IMR-90 (cell line): ENCODE measurements at regions not wholly inside any gene's neighbourhood (a gene's known extent, or its start where the extent isn't known, plus 50 kb on each side); places are given as distances from the start of the nearest gene placed in this dataset.

Experiments used
- ATAC-seq: fragments of 200-7000 bp; cut with Tn5 transposase; 2 replicates; pipeline ENCODE4 v1.9.1; 2020; ENCODE audit warnings: low read depth, mild to moderate bottlenecking, moderate library complexity
- BruUV-seq: library from RNA; stranded (reverse); fragments of 400-500 nt; replicated peaks from 2 replicates; lab custom pipeline; 2021; lab: Mats Ljungman, UMichigan
- CTCF ChIA-PET: fragments of 300-600 bp; formaldehyde crosslinking; extraction: SDS; loops from one replicate; lab custom pipeline; 2021; ENCODE audit warnings: antibody characterized with exemption; lab: Yijun Ruan, JAX
- POLR2A ChIA-PET: fragments of 300-600 bp; sonication (Branson Sonifier 250); formaldehyde crosslinking; loops from one replicate; lab custom pipeline; 2022; ENCODE audit warnings: antibody characterized with exemption; ENCODE audit not compliant: unreplicated experiment; lab: Charles Lee
- DNase-seq: peaks from one replicate; pipeline ENCODE4 v3.0.0; 2013
- H2AFZ ChIP-seq: replicated peaks from 2 replicates; pipeline ENCODE3; 2013; ENCODE audit warnings: low read length, mild to moderate bottlenecking; ENCODE audit not compliant: poor library complexity
- H2AK5ac ChIP-seq: 2 replicates; pipeline ENCODE4 v1.6.1; 2013; ENCODE audit warnings: low read depth, low read length, inconsistent platforms
- H2AK9ac ChIP-seq: replicated peaks from 2 replicates; pipeline ENCODE3; 2013; ENCODE audit warnings: mild to moderate bottlenecking, low read depth, low read length, moderate library complexity; ENCODE audit not compliant: poor library complexity
- H2BK120ac ChIP-seq: 2 replicates; pipeline ENCODE4 v1.6.1; 2013; ENCODE audit warnings: low read depth, low read length, inconsistent platforms
- H2BK15ac ChIP-seq: 3 replicates; pipeline ENCODE4 v1.6.1; 2013; ENCODE audit warnings: low read depth, low read length, inconsistent platforms
- H2BK20ac ChIP-seq: 2 replicates; pipeline ENCODE4 v1.6.1; 2013; ENCODE audit warnings: low read depth, mild to moderate bottlenecking, inconsistent platforms, low read length, moderate library complexity
- H2BK5ac ChIP-seq: 2 replicates; pipeline ENCODE4 v1.6.1; 2013; ENCODE audit warnings: mild to moderate bottlenecking, low read depth, low read length, inconsistent platforms; ENCODE audit not compliant: poor library complexity, severe bottlenecking
- H3K14ac ChIP-seq: replicated peaks from 2 replicates; pipeline ENCODE4 v1.6.1; 2013; ENCODE audit warnings: low read depth, low read length, inconsistent platforms
- H3K18ac ChIP-seq: 2 replicates; pipeline ENCODE4 v1.6.1; 2013; ENCODE audit warnings: low read depth, low read length, control low read depth
- H3K23ac ChIP-seq: 2 replicates; pipeline ENCODE4 v1.6.1; 2013; ENCODE audit warnings: low read depth, low read length, inconsistent platforms
- H3K27ac ChIP-seq: 2 replicates; pipeline ENCODE4 v1.5.1; 2013; ENCODE audit warnings: mild to moderate bottlenecking, control low read depth, low read length; ENCODE audit not compliant: insufficient read depth
- H3K27me3 ChIP-seq: 2 replicates; pipeline ENCODE4 v1.6.1; 2013; ENCODE audit warnings: low read length; ENCODE audit not compliant: control insufficient read depth, insufficient read depth
- H3K36me3 ChIP-seq: 2 replicates; pipeline ENCODE4 v1.6.1; 2013; ENCODE audit warnings: low read length, mixed read lengths; ENCODE audit not compliant: control insufficient read depth, insufficient read depth
- H3K4ac ChIP-seq: 2 replicates; pipeline ENCODE4 v1.6.1; 2013; ENCODE audit warnings: low read depth, low read length, inconsistent platforms
- H3K4me1 ChIP-seq: 2 replicates; pipeline ENCODE4 v1.6.1; 2013; ENCODE audit warnings: low read length, mixed read lengths; ENCODE audit not compliant: control insufficient read depth, insufficient read depth
- H3K4me2 ChIP-seq: 2 replicates; pipeline ENCODE4 v1.6.1; 2013; ENCODE audit warnings: low read depth, mild to moderate bottlenecking, control low read depth, low read length, moderate library complexity
- H3K4me3 ChIP-seq: 2 replicates; pipeline ENCODE4 v1.5.1; 2013; ENCODE audit warnings: low read depth, mild to moderate bottlenecking, control low read depth, low read length, moderate library complexity; ENCODE audit not compliant: insufficient read depth
- H3K56ac ChIP-seq: 2 replicates; pipeline ENCODE4 v1.6.1; 2013; ENCODE audit warnings: low read length, inconsistent platforms; ENCODE audit not compliant: insufficient read depth; ENCODE audit errors: extremely low read depth
- H3K79me1 ChIP-seq, 2 experiments: 2 replicates each; pipeline ENCODE4 v1.6.1; 2013; ENCODE audit warnings: low read length in 2 of 2, inconsistent platforms in 1 of 2, low read depth in 1 of 2
- H3K9ac ChIP-seq: 2 replicates; pipeline ENCODE4 v1.6.1; 2013; ENCODE audit warnings: low read depth, low read length, control low read depth
- H3K9me1 ChIP-seq: 2 replicates; pipeline ENCODE4 v1.6.1; 2013; ENCODE audit warnings: low read length, inconsistent platforms; ENCODE audit not compliant: insufficient read depth
- H3K9me3 ChIP-seq: 2 replicates; pipeline ENCODE4 v1.6.1; 2013; ENCODE audit warnings: low read length; ENCODE audit not compliant: control insufficient read depth, insufficient read depth
- H4K20me1 ChIP-seq: 2 replicates; pipeline ENCODE4 v1.6.1; 2013; ENCODE audit warnings: low read length, inconsistent platforms; ENCODE audit not compliant: insufficient read depth
- H4K5ac ChIP-seq: 2 replicates; pipeline ENCODE4 v1.6.1; 2013; ENCODE audit warnings: mild to moderate bottlenecking, low read depth, low read length, control low read depth
- H4K8ac ChIP-seq, 2 experiments: 2 replicates each; pipeline ENCODE4 v1.6.1; 2013; ENCODE audit warnings: low read depth in 2 of 2, low read length in 2 of 2, control low read depth in 1 of 2, inconsistent platforms in 1 of 2
- H4K91ac ChIP-seq: 2 replicates; pipeline ENCODE4 v1.6.1; 2013; ENCODE audit warnings: low read depth, low read length, inconsistent platforms; ENCODE audit not compliant: insufficient read depth
- BHLHE40 ChIP-seq: fragments of 150-350 bp; IDR thresholded peaks from 2 replicates; pipeline ENCODE4 v1.6.1; 2016; ENCODE audit warnings: mild to moderate bottlenecking, low read depth, low read length
- CHD1 ChIP-seq: IDR thresholded peaks from 2 replicates; pipeline ENCODE4 v1.6.1; 2012; ENCODE audit warnings: low read depth, low read length, improper control_type of control experiment
- MAFK ChIP-seq: IDR thresholded peaks from 2 replicates; pipeline ENCODE4 v1.6.1; 2012; ENCODE audit warnings: low read depth, low read length, improper control_type of control experiment
- MXI1 ChIP-seq: IDR thresholded peaks from 2 replicates; pipeline ENCODE4 v1.6.1; 2012; ENCODE audit warnings: low read depth, mild to moderate bottlenecking, low read length, moderate library complexity, borderline replicate concordance
- NFE2L2 ChIP-seq: fragments of 150-350 bp; IDR thresholded peaks from 2 replicates; pipeline ENCODE4 v1.6.1; 2016; ENCODE audit warnings: low read depth, mild to moderate bottlenecking, low read length
- RAD21 ChIP-seq: IDR thresholded peaks from 2 replicates; pipeline ENCODE4 v1.6.1; 2012; ENCODE audit warnings: low read length, improper control_type of control experiment
- RFX5 ChIP-seq: IDR thresholded peaks from 2 replicates; pipeline ENCODE4 v1.8.0; 2012; ENCODE audit warnings: low read depth, mild to moderate bottlenecking, low read length, moderate library complexity
- WGBS, 2 experiments: methylation state at CpG; one replicate each; pipeline versions ENCODE4 v1.1.5 to v1.1.7; 2013; ENCODE audit warnings: missing lambda C conversion rate in 2 of 2; ENCODE audit not compliant: insufficient read length in 1 of 2; ENCODE audit errors: extremely low coverage in 2 of 2; 5-methylcytosine and 5-hydroxymethylcytosine counted together
- dilution Hi-C: fragments of 300-500 bp; cut with HindIII; formaldehyde crosslinking; loops from one replicate; pipeline ENCODE4 v1.14.3; 2018; ENCODE audit warnings: low sequenced_read_pairs; ENCODE audit not compliant: unreplicated experiment
- in situ Hi-C: fragments of 300-500 bp; cut with MboI; formaldehyde crosslinking; loops from 3 replicates; pipeline ENCODE4 v1.14.3; 2019; ENCODE audit warnings: low sequenced_read_pairs, inconsistent platforms, mixed read lengths
- intact Hi-C: fragments of 100-400 bp; cut with micrococcal nuclease; formaldehyde crosslinking; loops from 2 replicates; pipeline ENCODE4 v1.10.0; 2022

DNA sequence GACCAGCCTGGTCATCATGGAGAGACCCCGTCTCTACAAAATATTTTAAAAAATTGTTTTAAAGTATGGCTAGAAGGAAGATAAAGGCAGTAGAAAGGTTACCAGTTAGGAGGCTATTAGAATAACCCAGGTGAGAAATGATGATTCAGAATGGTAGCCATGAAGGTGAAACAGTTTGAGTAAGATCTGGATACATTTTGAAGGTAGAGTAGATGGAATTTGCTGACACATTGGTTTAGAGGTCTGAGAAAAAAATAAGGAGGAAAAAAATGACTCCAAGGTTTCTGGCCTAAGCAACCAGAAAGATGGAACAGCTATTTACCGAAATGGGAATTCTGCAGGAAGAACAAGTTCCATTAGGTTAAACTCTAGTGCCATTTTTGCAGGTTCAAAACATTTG lies 167.9 kb upstream of the TAB2 start:
- no peak overlapping the region for H4K5ac ChIP-seq
- no peaks in the 10 kb centered on the region for H3K79me1 ChIP-seq
- no peak overlapping the region for H2BK20ac ChIP-seq
- no peak overlapping the region for H2BK5ac ChIP-seq
- H2AFZ ChIP-seq: no peak overlapping the region
- no peak overlapping the region for H4K8ac ChIP-seq
- H4K91ac ChIP-seq: no peak overlapping the region
- no peaks in the 10 kb centered on the region for H4K20me1 ChIP-seq
- ChIA-PET CTCF (no interaction called here), POLR2A (no interaction called here)
- no peak overlapping the region for H3K4me3 ChIP-seq
- ATAC-seq (no peak), DNase-seq (no peak)
- 100% methylated on average over 1 of the region's 2 CpGs; no CpG with 5 or more reads in 1 of the 2 experiments for WGBS, 2 experiments
- dilution Hi-C loops (no loop called here), intact Hi-C loops (no loop called here), in situ Hi-C loops (no loop called here)
- peaks cover 2% of the 10 kb centered on the region; the same call in 1 of the 2 replicates for H3K4me1 ChIP-seq
- no TSS peak for BruUV-seq
- H3K27me3 ChIP-seq: peaks cover 33% of the 10 kb centered on the region
- no peak overlapping the region for H3K14ac ChIP-seq
- no peaks in the 10 kb centered on the region for H3K36me3 ChIP-seq
- no peak overlapping the region for H3K23ac ChIP-seq
- H3K9ac ChIP-seq: no peak overlapping the region
- H2BK120ac ChIP-seq: no peak overlapping the region
- H3K27ac ChIP-seq: no peak overlapping the region
- no peak overlapping the region for H2AK5ac ChIP-seq
- no peak overlapping the region for H3K18ac ChIP-seq
- no peak overlapping the region for H3K4ac ChIP-seq
- H3K9me3 ChIP-seq: no peaks in the 10 kb centered on the region
- no peaks in the 10 kb centered on the region for H3K9me1 ChIP-seq
- no peak overlapping the region for H3K4me2 ChIP-seq
- H3K56ac ChIP-seq: no peak overlapping the region
- H2BK15ac ChIP-seq: no peak overlapping the region
- H2AK9ac ChIP-seq: no peak overlapping the region
- TF ChIP-seq MAFK (peak; percentile 69), MXI1 (no peak), CHD1 (no peak), BHLHE40 (no peak), RAD21 (no peak), NFE2L2 (no peak), RFX5 (no peak)
